GM13976 (cell line): ENCODE measurements at regions not wholly inside any gene's neighbourhood (a gene's known extent, or its start where the extent isn't known, plus 50 kb on each side); places are given as distances from the start of the nearest gene placed in this dataset.

Experiments used
- DNase-seq: peaks from one replicate; pipeline ENCODE4 v3.0.0; 2012; ENCODE audit warnings: low spot score
- CTCF ChIP-seq: IDR thresholded peaks from 2 replicates; pipeline ENCODE4 v1.5.1; 2012; ENCODE audit warnings: borderline replicate concordance, mild to moderate bottlenecking; ENCODE audit not compliant: insufficient read depth; ENCODE audit errors: extremely low read depth, missing control alignments, control extremely low read depth
- in situ Hi-C: fragments of 300-500 bp; cut with MboI; formaldehyde crosslinking; loops from one replicate; pipeline ENCODE4 v1.12.0; 2022; ENCODE audit warnings: low sequenced_read_pairs, mixed read lengths, inconsistent platforms; ENCODE audit not compliant: unreplicated experiment

- DNase-seq, result no peak
- TF ChIP-seq CTCF, result no peak
Measured at GRCh38 chr6:9408402-9409117, 973.2 kb upstream of the SLC35B3 start.

GRCh38 chr6:9405825-9406224 lies 970.5 kb upstream of the SLC35B3 start:
- in situ Hi-C loops, result no loop called here
- no peak for TF ChIP-seq CTCF
- DNase-seq, result no peak

More at GRCh38 chr6:9408402-9409117, 973.2 kb upstream of the SLC35B3 start:
- in situ Hi-C loops, result no loop called here

GRCh38 chr6:9405369-9405768 lies 970.0 kb upstream of the SLC35B3 start:
- in situ Hi-C loops, result no loop called here
- no peak for DNase-seq
- no peak for TF ChIP-seq CTCF

GRCh38 chr6:9404351-9405146 lies 969.2 kb upstream of the SLC35B3 start:
- in situ Hi-C loops, result no loop called here

GRCh38 chr6:9403736-9404135 lies 968.4 kb upstream of the SLC35B3 start:
- TF ChIP-seq CTCF, result no peak
- no peak for DNase-seq
- in situ Hi-C loops, result no loop called here

More at GRCh38 chr6:9404351-9405146, 969.2 kb upstream of the SLC35B3 start:
- DNase-seq, result no peak
- TF ChIP-seq CTCF, result no peak

- DNase-seq, result no peak
- no peak for TF ChIP-seq CTCF
- in situ Hi-C loops, result no loop called here
Measured at GRCh38 chr6:9401960-9402359, 966.6 kb upstream of the SLC35B3 start.
